ENCODE measurements at regions not wholly inside any gene's neighbourhood (a gene's known extent, or its start where the extent isn't known, plus 50 kb on each side); places are given as distances from the start of the nearest gene placed in this dataset.

DNA sequence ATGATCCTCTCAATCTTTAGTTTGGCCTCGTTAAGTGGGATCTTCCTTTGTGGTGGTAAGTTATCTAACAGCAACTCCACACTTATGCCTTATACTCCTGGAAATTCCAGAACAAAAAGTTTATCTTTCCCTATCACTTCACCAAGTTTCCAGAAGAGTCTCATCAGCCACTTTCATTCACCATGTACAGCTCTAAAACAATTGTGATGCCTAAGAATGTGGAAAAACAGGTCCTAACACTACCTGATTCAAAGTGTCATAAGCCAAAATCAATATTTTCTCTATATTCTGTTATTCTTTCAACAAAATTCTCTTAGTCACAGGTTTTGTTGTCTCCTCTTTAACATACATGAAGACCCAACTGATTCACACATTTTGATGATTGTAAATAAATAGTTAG is 342.4 kb upstream of the TYRP1 start:
- no peak for DNase-seq (ENCODE audit: extremely low read depth, low read depth)
- TF ChIP-seq, protein P1, sequence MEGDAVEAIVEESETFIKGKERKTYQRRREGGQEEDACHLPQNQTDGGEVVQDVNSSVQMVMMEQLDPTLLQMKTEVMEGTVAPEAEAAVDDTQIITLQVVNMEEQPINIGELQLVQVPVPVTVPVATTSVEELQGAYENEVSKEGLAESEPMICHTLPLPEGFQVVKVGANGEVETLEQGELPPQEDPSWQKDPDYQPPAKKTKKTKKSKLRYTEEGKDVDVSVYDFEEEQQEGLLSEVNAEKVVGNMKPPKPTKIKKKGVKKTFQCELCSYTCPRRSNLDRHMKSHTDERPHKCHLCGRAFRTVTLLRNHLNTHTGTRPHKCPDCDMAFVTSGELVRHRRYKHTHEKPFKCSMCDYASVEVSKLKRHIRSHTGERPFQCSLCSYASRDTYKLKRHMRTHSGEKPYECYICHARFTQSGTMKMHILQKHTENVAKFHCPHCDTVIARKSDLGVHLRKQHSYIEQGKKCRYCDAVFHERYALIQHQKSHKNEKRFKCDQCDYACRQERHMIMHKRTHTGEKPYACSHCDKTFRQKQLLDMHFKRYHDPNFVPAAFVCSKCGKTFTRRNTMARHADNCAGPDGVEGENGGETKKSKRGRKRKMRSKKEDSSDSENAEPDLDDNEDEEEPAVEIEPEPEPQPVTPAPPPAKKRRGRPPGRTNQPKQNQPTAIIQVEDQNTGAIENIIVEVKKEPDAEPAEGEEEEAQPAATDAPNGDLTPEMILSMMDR (IDR thresholded peaks at IDR 0.05; ENCODE audit: low read depth, low read length) = no peak

- DNase-seq (ENCODE audit: extremely low read depth, low read depth) = no peak
- TF ChIP-seq, protein P1 (IDR thresholded peaks at IDR 0.05; ENCODE audit: low read depth, low read length) = no peak
Observed at GRCh38 chr9:12351293-12352044, 341.7 kb upstream of the TYRP1 start.

GRCh38 chr9:12352045-12352315 is 341.2 kb upstream of the TYRP1 start:
- TF ChIP-seq, protein P1 (IDR thresholded peaks at IDR 0.05; ENCODE audit: low read depth, low read length) = no peak
- DNase-seq (ENCODE audit: extremely low read depth, low read depth) = no peak

DNA sequence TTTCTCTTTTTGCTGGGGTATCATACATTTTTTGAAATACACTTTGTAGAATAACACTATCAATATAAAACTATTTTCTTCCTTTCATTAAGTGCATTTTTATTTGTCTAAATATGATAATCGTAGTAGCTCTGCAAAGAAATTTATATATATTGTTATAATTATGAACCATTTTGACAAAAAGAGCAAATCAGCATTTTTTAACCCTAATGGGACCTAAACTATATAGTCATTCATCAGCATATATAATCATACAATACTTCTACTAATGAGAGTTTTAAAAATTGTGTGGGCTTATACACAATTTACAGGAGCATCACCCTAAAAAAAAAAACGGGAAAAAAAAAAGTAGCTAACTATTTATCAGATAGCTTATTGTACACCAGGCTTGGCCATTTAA is 329.7 kb upstream of the TYRP1 start:
- DNase-seq (ENCODE audit: extremely low read depth, low read depth) = no peak
- TF ChIP-seq, protein P1 (IDR thresholded peaks at IDR 0.05; ENCODE audit: low read depth, low read length) = no peak

DNA sequence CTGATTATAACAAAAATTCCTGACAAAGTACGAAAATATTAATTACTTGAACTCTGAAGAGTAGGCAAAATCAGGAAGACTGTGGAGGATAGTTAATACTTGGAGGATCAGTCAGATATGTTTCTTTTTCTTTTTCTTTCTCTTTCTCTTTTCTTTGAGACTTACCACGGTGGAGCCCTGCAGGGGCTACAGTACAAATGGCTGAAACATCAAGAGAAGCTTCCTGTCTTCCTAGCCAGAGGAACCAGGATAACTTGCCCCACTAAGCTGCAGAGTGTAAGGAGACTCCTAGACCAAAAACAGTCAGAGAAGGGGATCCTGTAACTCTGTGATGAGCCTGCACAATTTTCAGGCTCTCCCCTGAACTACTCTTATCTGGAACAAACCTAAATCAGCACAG is 324.6 kb upstream of the TYRP1 start:
- TF ChIP-seq, protein P1 (IDR thresholded peaks at IDR 0.05; ENCODE audit: low read depth, low read length) = no peak
- DNase-seq (ENCODE audit: extremely low read depth, low read depth) = no peak

DNA sequence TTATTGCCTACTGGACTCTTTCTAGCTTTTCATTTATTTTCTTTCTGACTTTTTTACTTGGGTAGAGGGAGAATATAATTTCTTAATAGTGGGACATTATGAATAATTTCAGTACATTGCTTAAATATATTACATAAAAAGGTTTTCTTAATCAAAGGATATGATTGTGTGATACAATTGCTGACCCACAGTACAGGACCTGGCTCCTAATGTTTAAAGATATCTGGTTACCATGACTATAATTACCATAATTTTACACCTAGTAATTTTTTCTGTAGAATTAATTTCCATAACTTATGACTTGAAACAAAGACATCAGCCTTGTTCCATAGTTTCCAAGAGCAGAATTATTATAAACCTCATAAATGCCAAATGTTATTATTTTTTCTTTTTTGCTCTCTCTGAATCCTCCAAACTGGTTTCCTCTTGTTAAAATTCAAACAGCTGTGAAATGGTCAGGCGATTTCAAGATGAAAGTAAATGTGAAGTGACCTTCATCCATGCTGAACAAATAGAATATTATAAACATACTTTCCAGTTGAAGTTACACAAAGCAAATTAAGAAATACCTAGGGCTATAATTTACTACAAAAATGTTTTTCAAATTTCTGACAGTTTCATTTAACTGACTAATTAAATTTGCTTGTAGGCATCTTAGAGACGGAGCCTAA is 301.2 kb upstream of the TYRP1 start:
- DNase-seq (ENCODE audit: extremely low read depth, low read depth) = no peak
- TF ChIP-seq, protein P1 (IDR thresholded peaks at IDR 0.05; ENCODE audit: low read depth, low read length) = no peak

GRCh38 chr9:12394105-12394504 is 299.1 kb upstream of the TYRP1 start:
- DNase-seq (ENCODE audit: extremely low read depth, low read depth) = no peak
- TF ChIP-seq, protein P1 (IDR thresholded peaks at IDR 0.05; ENCODE audit: low read depth, low read length) = no peak

Measured in AG09319 (cell line).